IPS-15b (cell line): ENCODE measurements at regions not wholly inside any gene's neighbourhood (a gene's known extent, or its start where the extent isn't known, plus 50 kb on each side); places are given as distances from the start of the nearest gene placed in this dataset.
"Not testable (repeated sequence)": the region's sequence is repeated elsewhere in the genome, so short reads cannot be mapped to it uniquely, and the experiment has no call there.

Experiments used
- H3K27me3 ChIP-seq: one replicate; pipeline ENCODE4 v1.6.1; 2013; ENCODE audit warnings: low read length; ENCODE audit not compliant: control insufficient read depth, insufficient read depth
- H3K36me3 ChIP-seq: one replicate; pipeline ENCODE4 v1.6.1; 2013; ENCODE audit warnings: low read length; ENCODE audit not compliant: control insufficient read depth, insufficient read depth
- H3K4me1 ChIP-seq: one replicate; pipeline ENCODE4 v1.6.1; 2013; ENCODE audit warnings: mild to moderate bottlenecking, low read length; ENCODE audit not compliant: control insufficient read depth, insufficient read depth
- H3K4me3 ChIP-seq: one replicate; pipeline ENCODE4 v1.5.1; 2013; ENCODE audit warnings: low read depth, low read length
- H3K9ac ChIP-seq: one replicate; pipeline ENCODE4 v1.6.1; 2013; ENCODE audit warnings: low read depth, mild to moderate bottlenecking, low read length
- H3K9me3 ChIP-seq: one replicate; pipeline ENCODE4 v1.6.1; 2013; ENCODE audit warnings: mild to moderate bottlenecking, low read length; ENCODE audit not compliant: control insufficient read depth, insufficient read depth

DNA sequence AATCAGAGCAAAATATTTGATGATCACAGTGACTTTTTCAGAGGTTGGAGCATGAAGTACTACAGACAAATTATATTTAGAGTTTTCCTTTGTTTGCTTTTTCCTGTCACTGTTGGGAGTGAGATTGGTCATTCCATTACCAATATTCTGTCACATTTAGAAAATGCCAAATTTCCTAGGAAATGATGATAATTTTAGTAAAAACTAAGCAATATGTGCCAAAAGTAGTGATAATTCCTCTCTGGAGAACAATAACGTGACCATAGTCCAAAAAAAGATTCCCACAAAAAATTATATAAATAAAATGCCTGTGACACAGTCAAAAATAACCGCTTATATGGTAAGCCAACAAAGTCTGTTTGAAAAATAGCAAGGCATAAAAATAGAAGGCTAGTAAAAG lies 2719.4 kb downstream of the PCDH9 start:
- Histone ChIP-seq H3K4me1 (no peaks in the 10 kb centered on the region), H3K9me3 (no peaks in the 10 kb centered on the region), H3K4me3 (no peak overlapping the region), H3K36me3 (no peaks in the 10 kb centered on the region), H3K9ac (no peak overlapping the region), H3K27me3 (no peaks in the 10 kb centered on the region)

DNA sequence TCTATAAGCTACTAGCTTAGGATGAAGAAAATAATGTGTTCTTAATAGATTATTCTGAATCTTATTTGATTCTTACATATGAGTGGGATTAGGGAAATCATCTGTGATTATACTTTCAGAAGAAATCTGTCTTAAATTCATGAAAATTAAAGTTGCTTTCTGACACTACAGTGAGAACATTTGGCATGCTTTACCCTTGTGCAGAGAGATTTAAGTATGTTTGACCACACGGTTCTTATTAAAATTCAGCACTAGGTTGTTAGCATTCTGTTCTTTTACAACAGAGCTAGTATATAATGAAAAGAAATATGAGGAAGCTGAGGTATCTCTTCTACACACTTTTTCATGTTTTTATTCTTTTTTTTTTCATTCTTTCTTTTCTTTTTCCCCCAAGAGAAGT lies 2723.9 kb downstream of the PCDH9 start:
- Histone ChIP-seq H3K9ac (no peak overlapping the region), H3K4me3 (no peak overlapping the region)

DNA sequence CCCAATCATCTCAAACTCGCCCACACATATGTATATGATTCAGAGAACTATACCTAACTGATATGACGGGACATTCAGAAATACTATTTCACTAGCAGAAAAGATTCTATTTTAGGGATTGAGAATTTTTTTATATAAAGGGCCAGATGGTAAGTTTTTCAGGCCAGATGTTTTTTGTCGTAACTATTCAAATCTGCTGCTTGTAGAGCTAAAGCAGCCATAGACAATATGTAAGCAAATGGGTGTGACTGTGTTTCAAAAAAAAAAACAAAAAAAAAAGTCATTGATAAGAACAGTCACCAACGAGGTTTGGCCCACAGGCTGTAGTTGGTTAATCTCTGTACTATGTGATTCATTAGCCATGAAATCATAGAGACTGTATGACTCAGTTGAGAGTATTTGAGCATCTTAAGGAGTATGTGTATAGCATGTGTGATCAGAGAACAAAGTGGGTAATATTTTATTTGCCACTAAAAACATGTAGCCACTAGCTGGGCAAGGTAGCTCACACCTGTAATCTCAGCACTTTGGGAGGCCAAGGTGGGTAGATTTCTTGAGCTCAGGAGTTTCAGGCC lies 2724.7 kb downstream of the PCDH9 start:
- H3K27me3 ChIP-seq = no peaks in the 10 kb centered on the region
- no peak overlapping the region for H3K4me3 ChIP-seq
- no peaks in the 10 kb centered on the region for H3K36me3 ChIP-seq
- no peak overlapping the region for H3K9ac ChIP-seq
- H3K9me3 ChIP-seq = no peaks in the 10 kb centered on the region
- no peaks in the 10 kb centered on the region for H3K4me1 ChIP-seq

More for the DNA sequence above, 2723.9 kb downstream of the PCDH9 start:
- no peaks in the 10 kb centered on the region for H3K27me3 ChIP-seq
- no peaks in the 10 kb centered on the region for H3K36me3 ChIP-seq
- H3K9me3 ChIP-seq = no peaks in the 10 kb centered on the region
- no peaks in the 10 kb centered on the region for H3K4me1 ChIP-seq

DNA sequence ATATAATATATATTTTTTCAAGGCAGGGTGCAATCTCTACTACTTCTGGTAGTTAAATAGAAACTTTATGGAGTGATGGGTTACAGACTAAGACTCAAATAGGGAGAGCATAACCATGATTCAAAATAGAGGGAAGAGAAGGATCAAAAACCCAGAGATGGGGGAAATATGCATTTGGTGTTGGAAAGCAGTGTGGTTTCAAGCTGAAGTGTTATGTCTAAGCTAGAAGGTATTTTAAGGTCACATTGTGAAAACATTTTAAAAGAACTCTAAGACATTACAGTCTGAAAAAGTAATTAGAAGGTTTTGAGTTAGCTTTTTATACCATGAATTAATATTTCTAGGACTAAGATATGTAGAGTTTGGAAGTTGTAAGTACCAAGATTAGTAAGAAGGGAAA lies 2741.4 kb downstream of the PCDH9 start:
- no peaks in the 10 kb centered on the region for H3K27me3 ChIP-seq
- H3K9me3 ChIP-seq = no peaks in the 10 kb centered on the region
- no peak overlapping the region for H3K9ac ChIP-seq
- no peak overlapping the region for H3K4me3 ChIP-seq
- H3K4me1 ChIP-seq = no peaks in the 10 kb centered on the region
- no peaks in the 10 kb centered on the region for H3K36me3 ChIP-seq

DNA sequence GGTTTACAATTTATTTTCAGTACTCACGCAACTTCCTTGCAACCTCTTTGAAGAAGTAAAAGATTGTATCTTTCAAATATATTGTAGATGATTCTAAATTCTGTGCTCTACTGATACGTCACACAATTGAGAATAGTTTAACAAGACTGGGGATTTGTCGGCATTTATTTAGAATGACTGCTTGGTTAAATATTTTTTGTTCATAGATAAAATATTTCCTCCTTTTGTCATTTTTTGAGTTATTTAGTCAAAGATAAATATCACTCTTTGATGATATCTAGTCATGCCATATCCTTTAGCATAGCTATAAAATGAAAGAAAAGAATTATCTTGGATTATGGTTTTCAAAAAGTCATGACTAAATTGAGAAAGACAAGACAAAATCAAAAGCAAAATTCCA lies 2747.8 kb downstream of the PCDH9 start:
- Histone ChIP-seq H3K36me3 (no peaks in the 10 kb centered on the region), H3K4me3 (no peak overlapping the region), H3K9me3 (no peaks in the 10 kb centered on the region), H3K27me3 (no peaks in the 10 kb centered on the region), H3K9ac (no peak overlapping the region), H3K4me1 (no peaks in the 10 kb centered on the region)

DNA sequence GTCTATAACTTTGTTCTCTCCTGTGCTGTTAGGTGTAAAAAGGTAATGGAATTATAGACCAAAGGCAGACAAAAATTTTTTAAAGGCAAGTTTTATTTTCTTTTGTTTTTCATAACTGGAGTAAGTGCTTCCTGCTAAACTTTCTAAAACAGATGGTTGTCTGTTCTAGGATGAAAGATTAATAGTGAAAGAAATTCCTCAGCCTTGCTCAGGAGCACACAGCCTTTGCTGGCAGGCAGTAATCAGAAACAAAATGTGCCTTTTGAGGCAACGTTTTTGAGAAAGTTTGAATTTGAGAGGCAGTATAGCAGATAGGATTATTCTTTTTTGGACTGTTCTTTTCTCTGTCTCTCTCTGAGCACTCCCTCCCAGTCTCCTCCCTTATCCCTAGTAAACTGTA lies 2749.5 kb downstream of the PCDH9 start:
- no peaks in the 10 kb centered on the region for H3K4me1 ChIP-seq
- no peak overlapping the region for H3K9ac ChIP-seq
- no peaks in the 10 kb centered on the region for H3K36me3 ChIP-seq
- no peaks in the 10 kb centered on the region for H3K9me3 ChIP-seq
- H3K4me3 ChIP-seq = no peak overlapping the region
- H3K27me3 ChIP-seq = no peaks in the 10 kb centered on the region

DNA sequence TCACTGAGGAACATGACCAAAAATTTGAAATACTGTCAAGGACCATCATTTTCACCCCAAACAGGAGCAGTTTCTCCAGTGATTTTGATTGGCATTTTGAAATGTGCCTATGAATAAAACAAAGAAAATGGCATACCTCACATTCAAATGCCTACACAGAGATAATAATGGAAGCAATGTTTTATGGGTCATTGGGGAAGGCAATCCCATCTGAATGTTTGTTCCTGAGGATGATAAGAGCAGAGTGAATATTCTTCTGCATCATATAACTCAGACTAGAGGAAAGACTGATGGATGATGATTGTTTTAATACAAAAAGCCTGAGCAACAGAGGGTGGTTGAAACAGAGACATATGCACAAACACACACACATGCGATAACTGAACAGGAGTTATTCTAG lies 2749.9 kb downstream of the PCDH9 start:
- Histone ChIP-seq H3K27me3 (no peaks in the 10 kb centered on the region), H3K9me3 (no peaks in the 10 kb centered on the region), H3K4me3 (no peak overlapping the region), H3K4me1 (no peaks in the 10 kb centered on the region), H3K36me3 (no peaks in the 10 kb centered on the region), H3K9ac (no peak overlapping the region)

DNA sequence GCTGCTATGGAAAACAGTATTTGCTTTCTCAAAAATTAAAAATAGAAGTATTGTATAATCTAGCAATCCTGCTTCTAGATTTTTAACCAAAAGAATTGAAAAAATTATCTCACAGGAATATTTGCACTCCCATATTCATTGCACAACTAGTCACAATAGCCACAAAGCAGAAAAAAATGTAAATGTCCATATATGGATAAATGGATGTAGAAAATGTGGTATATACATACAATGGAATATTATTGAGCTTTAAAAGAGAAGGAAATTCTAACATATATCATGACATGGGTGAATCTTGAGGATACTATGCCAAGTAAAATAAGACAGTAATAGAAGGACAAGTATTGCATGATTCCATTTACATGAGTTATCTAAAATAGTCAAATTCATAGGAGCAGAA lies 2753.0 kb downstream of the PCDH9 start:
- Histone ChIP-seq H3K36me3 (no peaks in the 10 kb centered on the region), H3K4me3 (no peak overlapping the region), H3K9ac (no peak overlapping the region), H3K27me3 (no peaks in the 10 kb centered on the region), H3K4me1 (peaks cover 3% of the 10 kb centered on the region), H3K9me3 (no peaks in the 10 kb centered on the region)

DNA sequence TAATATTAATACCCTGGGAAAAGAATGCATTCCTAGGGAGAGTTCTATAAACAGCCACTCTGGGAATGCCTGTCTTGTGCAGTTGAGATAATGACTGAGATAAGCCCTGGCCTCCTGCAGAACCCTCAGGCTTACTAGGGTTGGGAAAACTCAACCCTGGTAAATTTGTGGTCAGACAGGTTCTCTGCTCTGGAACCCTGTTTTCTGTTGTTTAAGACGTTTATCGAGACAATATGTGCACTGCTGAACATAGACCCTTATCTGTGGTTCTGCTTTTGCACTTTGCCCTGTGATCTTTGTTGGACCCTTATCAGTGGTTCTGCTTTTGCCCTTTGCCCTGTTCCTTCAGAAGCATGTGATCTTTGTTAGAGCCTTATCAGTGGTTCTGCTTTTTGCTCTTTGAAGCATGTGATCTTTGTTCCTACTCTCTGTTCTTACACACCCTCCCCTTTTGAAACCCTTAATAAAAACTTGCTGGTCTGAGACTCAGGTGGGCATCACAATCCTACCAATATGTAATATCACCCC lies 2754.0 kb downstream of the PCDH9 start:
- not testable (repeated sequence) for H3K9ac ChIP-seq, H3K4me3 ChIP-seq, H3K9me3 ChIP-seq, H3K4me1 ChIP-seq, H3K27me3 ChIP-seq, H3K36me3 ChIP-seq

DNA sequence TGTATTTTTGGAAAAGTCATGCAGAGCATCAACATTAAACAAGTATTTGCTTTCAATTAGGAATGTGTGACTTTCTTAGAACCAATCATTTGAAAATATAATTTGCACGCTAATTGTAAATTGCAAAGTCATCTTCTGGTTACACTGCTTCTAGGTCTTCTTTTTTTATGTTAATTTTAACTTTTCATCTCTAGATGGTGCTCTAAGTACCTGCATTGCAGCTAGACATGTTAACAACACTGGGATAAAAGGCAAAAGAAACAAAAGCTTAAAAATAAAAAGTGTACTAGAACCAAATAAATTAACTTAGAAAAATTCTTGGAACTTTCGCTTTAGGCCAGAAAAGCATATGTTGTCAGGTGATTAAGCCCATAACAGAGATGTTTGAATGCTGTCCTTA lies 2758.2 kb downstream of the PCDH9 start:
- Histone ChIP-seq H3K4me3 (no peak overlapping the region), H3K9me3 (no peaks in the 10 kb centered on the region), H3K36me3 (no peaks in the 10 kb centered on the region), H3K27me3 (no peaks in the 10 kb centered on the region), H3K4me1 (peaks cover 12% of the 10 kb centered on the region), H3K9ac (no peak overlapping the region)

DNA sequence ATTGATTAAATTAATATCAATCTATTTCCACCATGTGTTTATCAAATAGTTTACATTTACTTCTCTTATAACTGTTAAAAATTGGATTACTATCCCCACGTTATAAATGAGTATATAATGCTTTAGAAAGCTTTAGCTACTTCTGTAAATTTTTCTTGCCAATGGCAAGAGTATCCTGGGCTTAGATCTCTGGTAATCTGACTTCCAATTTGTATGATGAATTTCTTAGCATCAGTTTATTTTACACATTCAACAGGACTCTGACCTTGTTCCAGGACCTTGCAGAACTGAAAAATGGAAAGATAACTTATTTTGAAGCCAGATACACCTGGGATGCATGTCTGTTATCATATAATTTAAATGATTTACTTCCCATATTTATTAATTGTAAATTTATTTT lies 2759.4 kb downstream of the PCDH9 start:
- H3K27me3 ChIP-seq = no peaks in the 10 kb centered on the region
- no peak overlapping the region for H3K9ac ChIP-seq
- H3K4me1 ChIP-seq = peaks cover 12% of the 10 kb centered on the region
- H3K9me3 ChIP-seq = no peaks in the 10 kb centered on the region
- H3K4me3 ChIP-seq = no peak overlapping the region
- H3K36me3 ChIP-seq = no peaks in the 10 kb centered on the region

DNA sequence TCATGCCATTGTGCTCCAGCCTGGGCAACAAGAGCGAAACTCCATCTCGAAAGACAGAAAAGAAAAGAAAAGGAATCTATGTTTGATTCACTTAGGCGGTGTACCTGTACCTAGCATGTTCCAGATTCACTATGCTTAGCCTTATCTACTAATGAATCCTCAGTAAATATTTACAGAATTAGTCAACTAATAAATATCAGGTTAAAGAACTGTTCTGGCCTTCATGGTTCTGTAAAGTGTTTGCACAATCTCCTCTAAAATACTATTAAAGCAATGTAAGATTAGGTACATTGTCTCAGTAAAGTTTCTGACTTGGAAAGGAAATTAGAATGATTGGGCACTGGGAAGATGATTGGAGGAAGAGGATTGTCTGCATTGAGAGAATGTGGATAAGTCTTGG lies 2770.4 kb downstream of the PCDH9 start:
- Histone ChIP-seq H3K9me3 (no peaks in the 10 kb centered on the region), H3K4me1 (no peaks in the 10 kb centered on the region), H3K27me3 (no peaks in the 10 kb centered on the region), H3K36me3 (no peaks in the 10 kb centered on the region), H3K9ac (no peak overlapping the region), H3K4me3 (no peak overlapping the region)
